ENCODE measurements at regions not wholly inside any gene's neighbourhood (a gene's known extent, or its start where the extent isn't known, plus 50 kb on each side); places are given as distances from the start of the nearest gene placed in this dataset.

DNA sequence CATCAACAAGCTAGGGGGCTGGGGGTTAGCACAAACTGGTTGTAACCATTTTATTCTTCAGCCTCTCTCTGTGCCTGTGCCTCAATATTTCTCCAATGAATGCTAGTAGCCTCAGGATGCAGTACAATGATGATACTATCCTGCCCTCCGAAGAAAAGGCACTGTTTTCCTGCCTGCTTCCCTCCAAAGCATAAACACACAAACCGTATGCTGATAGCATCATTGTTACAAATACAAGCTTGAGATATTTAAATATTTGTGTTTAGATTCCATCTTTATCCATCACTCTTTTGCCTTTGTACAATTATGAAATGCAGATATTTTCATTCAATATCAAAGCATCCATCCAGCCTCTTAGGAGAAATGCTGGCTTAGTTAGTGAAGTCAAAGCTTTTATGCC lies 404.8 kb downstream of the DUSP10 start:
- TF ChIP-seq POLR2A (IDR thresholded peaks at IDR 0.05) (no peak), EP300 (IDR thresholded peaks at IDR 0.05) (no peak), POLR2AphosphoS5 (IDR thresholded peaks at IDR 0.05) (no peak)
- TF ChIP-seq, protein P1, sequence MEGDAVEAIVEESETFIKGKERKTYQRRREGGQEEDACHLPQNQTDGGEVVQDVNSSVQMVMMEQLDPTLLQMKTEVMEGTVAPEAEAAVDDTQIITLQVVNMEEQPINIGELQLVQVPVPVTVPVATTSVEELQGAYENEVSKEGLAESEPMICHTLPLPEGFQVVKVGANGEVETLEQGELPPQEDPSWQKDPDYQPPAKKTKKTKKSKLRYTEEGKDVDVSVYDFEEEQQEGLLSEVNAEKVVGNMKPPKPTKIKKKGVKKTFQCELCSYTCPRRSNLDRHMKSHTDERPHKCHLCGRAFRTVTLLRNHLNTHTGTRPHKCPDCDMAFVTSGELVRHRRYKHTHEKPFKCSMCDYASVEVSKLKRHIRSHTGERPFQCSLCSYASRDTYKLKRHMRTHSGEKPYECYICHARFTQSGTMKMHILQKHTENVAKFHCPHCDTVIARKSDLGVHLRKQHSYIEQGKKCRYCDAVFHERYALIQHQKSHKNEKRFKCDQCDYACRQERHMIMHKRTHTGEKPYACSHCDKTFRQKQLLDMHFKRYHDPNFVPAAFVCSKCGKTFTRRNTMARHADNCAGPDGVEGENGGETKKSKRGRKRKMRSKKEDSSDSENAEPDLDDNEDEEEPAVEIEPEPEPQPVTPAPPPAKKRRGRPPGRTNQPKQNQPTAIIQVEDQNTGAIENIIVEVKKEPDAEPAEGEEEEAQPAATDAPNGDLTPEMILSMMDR (IDR thresholded peaks at IDR 0.05), result no peak

All from upper lobe of left lung (tissue), 4 donors.